ENCODE measurements at regions not wholly inside any gene's neighbourhood (a gene's known extent, or its start where the extent isn't known, plus 50 kb on each side); places are given as distances from the start of the nearest gene placed in this dataset.

- DNase-seq (ENCODE audit: low read depth), result no peak
- no peaks in the 10 kb centered on the region for H3K4me1 Mint-ChIP-seq (ENCODE audit: low read depth, unreplicated experiment)
- Histone ChIP-seq H3K9me3 (ENCODE audit: insufficient read depth, low read depth, low read length) (no peaks in the 10 kb centered on the region), H3K79me2 (ENCODE audit: insufficient read depth, low read length) (no peaks in the 10 kb centered on the region), H3K27me3 (ENCODE audit: insufficient read depth, low read length) (no peaks in the 10 kb centered on the region), H2AFZ (ENCODE audit: low read depth, low read length) (no peak overlapping the region), H3K27ac (ENCODE audit: low read depth, low read length) (no peak overlapping the region), H3K36me3 (ENCODE audit: insufficient read depth, low read length) (no peaks in the 10 kb centered on the region), H3K4me1 (ENCODE audit: insufficient read depth, low read length) (no peaks in the 10 kb centered on the region), H3K4me3 (ENCODE audit: insufficient read depth, low read depth, low read length) (no peak overlapping the region), H3K4me2 (ENCODE audit: low read length) (no peak overlapping the region), H3K9ac (ENCODE audit: low read length) (no peak overlapping the region), H4K20me1 (ENCODE audit: insufficient read depth, low read length) (no peaks in the 10 kb centered on the region)
- no peaks in the 10 kb centered on the region for H3K36me3 Mint-ChIP-seq (ENCODE audit: low read depth, unreplicated experiment)
- no peak overlapping the region for H3K27ac Mint-ChIP-seq (ENCODE audit: unreplicated experiment)
- peaks cover 5% of the 10 kb centered on the region for H3K9me3 Mint-ChIP-seq (ENCODE audit: unreplicated experiment)
- peaks cover 15% of the 10 kb centered on the region for H3K27me3 Mint-ChIP-seq (ENCODE audit: low read depth, unreplicated experiment)
- TF ChIP-seq CTCF (IDR thresholded peaks at IDR 0.05; ENCODE audit: insufficient read depth, low read depth, low read length) (no peak), EZH2 (IDR thresholded peaks at IDR 0.05; ENCODE audit: insufficient read depth, low read length) (no peak)
- FAIRE-seq, result no peak
- no peak overlapping the region for H3K4me3 Mint-ChIP-seq (ENCODE audit: unreplicated experiment)
These were observed 121.2 kb upstream of the TNR start for GRCh38 chr1:175864625-175865024.

GRCh38 chr1:175864183-175864582 lies 120.8 kb upstream of the TNR start:
- Mint-ChIP-seq H3K4me3 (ENCODE audit: unreplicated experiment) (no peak overlapping the region), H3K36me3 (ENCODE audit: low read depth, unreplicated experiment) (no peaks in the 10 kb centered on the region), H3K9me3 (ENCODE audit: unreplicated experiment) (peaks cover 2% of the 10 kb centered on the region), H3K27me3 (ENCODE audit: low read depth, unreplicated experiment) (peaks cover 18% of the 10 kb centered on the region), H3K27ac (ENCODE audit: unreplicated experiment) (peak overlapping the region; percentile 77), H3K4me1 (ENCODE audit: low read depth, unreplicated experiment) (no peaks in the 10 kb centered on the region)
- H3K36me3 ChIP-seq (ENCODE audit: insufficient read depth, low read length), result no peaks in the 10 kb centered on the region
- H3K27ac ChIP-seq (ENCODE audit: low read depth, low read length), result no peak overlapping the region
- FAIRE-seq (no peak), DNase-seq (ENCODE audit: low read depth) (no peak)
- TF ChIP-seq CTCF (IDR thresholded peaks at IDR 0.05; ENCODE audit: insufficient read depth, low read depth, low read length) (no peak), EZH2 (IDR thresholded peaks at IDR 0.05; ENCODE audit: insufficient read depth, low read length) (no peak)
- H4K20me1 ChIP-seq (ENCODE audit: insufficient read depth, low read length), result no peaks in the 10 kb centered on the region
- H3K9ac ChIP-seq (ENCODE audit: low read length), result no peak overlapping the region
- no peaks in the 10 kb centered on the region for H3K27me3 ChIP-seq (ENCODE audit: insufficient read depth, low read length)
- no peak overlapping the region for H3K4me3 ChIP-seq (ENCODE audit: insufficient read depth, low read depth, low read length)
- no peaks in the 10 kb centered on the region for H3K79me2 ChIP-seq (ENCODE audit: insufficient read depth, low read length)
- H3K4me2 ChIP-seq (ENCODE audit: low read length), result no peak overlapping the region
- H3K4me1 ChIP-seq (ENCODE audit: insufficient read depth, low read length), result no peaks in the 10 kb centered on the region
- H2AFZ ChIP-seq (ENCODE audit: low read depth, low read length), result no peak overlapping the region
- no peaks in the 10 kb centered on the region for H3K9me3 ChIP-seq (ENCODE audit: insufficient read depth, low read depth, low read length)

GRCh38 chr1:175863299-175864050 lies 120.1 kb upstream of the TNR start:
- FAIRE-seq (no peak), DNase-seq (ENCODE audit: low read depth) (no peak)
- Histone ChIP-seq H3K27ac (ENCODE audit: low read depth, low read length) (no peak overlapping the region), H3K79me2 (ENCODE audit: insufficient read depth, low read length) (no peaks in the 10 kb centered on the region), H3K9ac (ENCODE audit: low read length) (no peak overlapping the region), H3K27me3 (ENCODE audit: insufficient read depth, low read length) (no peaks in the 10 kb centered on the region), H4K20me1 (ENCODE audit: insufficient read depth, low read length) (no peaks in the 10 kb centered on the region), H3K36me3 (ENCODE audit: insufficient read depth, low read length) (no peaks in the 10 kb centered on the region), H3K4me3 (ENCODE audit: insufficient read depth, low read depth, low read length) (no peak overlapping the region), H3K4me2 (ENCODE audit: low read length) (no peak overlapping the region), H3K4me1 (ENCODE audit: insufficient read depth, low read length) (no peaks in the 10 kb centered on the region), H2AFZ (ENCODE audit: low read depth, low read length) (no peak overlapping the region), H3K9me3 (ENCODE audit: insufficient read depth, low read depth, low read length) (no peaks in the 10 kb centered on the region)
- peaks cover 15% of the 10 kb centered on the region for H3K27me3 Mint-ChIP-seq (ENCODE audit: low read depth, unreplicated experiment)
- TF ChIP-seq EZH2 (IDR thresholded peaks at IDR 0.05; ENCODE audit: insufficient read depth, low read length) (no peak), CTCF (IDR thresholded peaks at IDR 0.05; ENCODE audit: insufficient read depth, low read depth, low read length) (no peak)
- H3K36me3 Mint-ChIP-seq (ENCODE audit: low read depth, unreplicated experiment), result no peaks in the 10 kb centered on the region
- H3K4me1 Mint-ChIP-seq (ENCODE audit: low read depth, unreplicated experiment), result no peaks in the 10 kb centered on the region
- H3K27ac Mint-ChIP-seq (ENCODE audit: unreplicated experiment), result peak overlapping the region; percentile 77
- H3K9me3 Mint-ChIP-seq (ENCODE audit: unreplicated experiment), result no peaks in the 10 kb centered on the region
- H3K4me3 Mint-ChIP-seq (ENCODE audit: unreplicated experiment), result no peak overlapping the region
